BJ (cell line): ENCODE measurements at regions not wholly inside any gene's neighbourhood (a gene's known extent, or its start where the extent isn't known, plus 50 kb on each side); places are given as distances from the start of the nearest gene placed in this dataset.

Source experiments
- CTCF ChIA-PET: fragments of 350-600 bp; formaldehyde crosslinking; extraction: SDS; loops from one replicate; lab custom pipeline; 2021; ENCODE audit warnings: antibody characterized with exemption, inconsistent platforms; lab: Yijun Ruan, JAX
- POLR2A ChIA-PET: fragments of 300-600 bp; sonication (Branson Sonifier 250); formaldehyde crosslinking; extraction: SDS; loops from one replicate; lab custom pipeline; 2021; ENCODE audit warnings: antibody characterized with exemption; lab: Charles Lee
- DNase-seq: peaks from one replicate; pipeline ENCODE4 v3.0.0-alpha.2; 2011; ENCODE audit warnings: low read depth
- H3K27me3 ChIP-seq: 2 replicates; pipeline ENCODE4 v1.6.0; 2011; ENCODE audit warnings: low read length; ENCODE audit not compliant: control insufficient read depth, insufficient read depth
- H3K36me3 ChIP-seq: 2 replicates; pipeline ENCODE4 v1.5.1; 2011; ENCODE audit warnings: low read length; ENCODE audit not compliant: control insufficient read depth, insufficient read depth
- H3K4me3 ChIP-seq: 2 replicates; pipeline ENCODE4 v1.5.1; 2011; ENCODE audit warnings: low read depth, mild to moderate bottlenecking, control low read depth, low read length
- TF ChIP-seq, protein P1 (sequence below): IDR thresholded peaks from 2 replicates; pipeline ENCODE4 v1.5.1; 2011; ENCODE audit warnings: low read depth, mild to moderate bottlenecking, control low read depth, inconsistent platforms, low read length, moderate library complexity; ENCODE audit not compliant: insufficient read depth

DNA sequence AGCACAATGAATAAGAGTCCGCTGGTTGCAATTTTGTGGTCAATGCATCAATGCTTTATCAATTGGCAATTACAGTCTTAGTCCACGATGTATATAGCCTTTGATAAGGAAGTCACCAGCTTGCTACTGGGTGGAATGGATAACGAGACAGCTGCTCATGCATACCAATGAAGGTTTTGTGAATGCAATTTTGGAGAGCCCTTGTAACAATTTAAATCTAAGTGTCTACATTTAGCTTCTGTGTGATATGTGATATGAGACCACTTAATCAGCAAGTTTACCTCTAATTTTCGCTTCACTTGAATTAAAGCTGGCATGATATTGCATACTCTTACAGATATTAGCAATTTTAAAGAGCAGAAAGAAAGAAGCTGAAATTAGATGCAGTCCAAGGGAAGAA lies 543.9 kb downstream of the RNF144B start:
- ChIA-PET CTCF (no interaction called here), POLR2A (no interaction called here)
- no peak for DNase-seq
- TF ChIP-seq, protein P1, sequence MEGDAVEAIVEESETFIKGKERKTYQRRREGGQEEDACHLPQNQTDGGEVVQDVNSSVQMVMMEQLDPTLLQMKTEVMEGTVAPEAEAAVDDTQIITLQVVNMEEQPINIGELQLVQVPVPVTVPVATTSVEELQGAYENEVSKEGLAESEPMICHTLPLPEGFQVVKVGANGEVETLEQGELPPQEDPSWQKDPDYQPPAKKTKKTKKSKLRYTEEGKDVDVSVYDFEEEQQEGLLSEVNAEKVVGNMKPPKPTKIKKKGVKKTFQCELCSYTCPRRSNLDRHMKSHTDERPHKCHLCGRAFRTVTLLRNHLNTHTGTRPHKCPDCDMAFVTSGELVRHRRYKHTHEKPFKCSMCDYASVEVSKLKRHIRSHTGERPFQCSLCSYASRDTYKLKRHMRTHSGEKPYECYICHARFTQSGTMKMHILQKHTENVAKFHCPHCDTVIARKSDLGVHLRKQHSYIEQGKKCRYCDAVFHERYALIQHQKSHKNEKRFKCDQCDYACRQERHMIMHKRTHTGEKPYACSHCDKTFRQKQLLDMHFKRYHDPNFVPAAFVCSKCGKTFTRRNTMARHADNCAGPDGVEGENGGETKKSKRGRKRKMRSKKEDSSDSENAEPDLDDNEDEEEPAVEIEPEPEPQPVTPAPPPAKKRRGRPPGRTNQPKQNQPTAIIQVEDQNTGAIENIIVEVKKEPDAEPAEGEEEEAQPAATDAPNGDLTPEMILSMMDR: no peak
- no peak overlapping the region for H3K4me3 ChIP-seq
- H3K27me3 ChIP-seq: no peaks in the 10 kb centered on the region
- H3K36me3 ChIP-seq: no peaks in the 10 kb centered on the region

DNA sequence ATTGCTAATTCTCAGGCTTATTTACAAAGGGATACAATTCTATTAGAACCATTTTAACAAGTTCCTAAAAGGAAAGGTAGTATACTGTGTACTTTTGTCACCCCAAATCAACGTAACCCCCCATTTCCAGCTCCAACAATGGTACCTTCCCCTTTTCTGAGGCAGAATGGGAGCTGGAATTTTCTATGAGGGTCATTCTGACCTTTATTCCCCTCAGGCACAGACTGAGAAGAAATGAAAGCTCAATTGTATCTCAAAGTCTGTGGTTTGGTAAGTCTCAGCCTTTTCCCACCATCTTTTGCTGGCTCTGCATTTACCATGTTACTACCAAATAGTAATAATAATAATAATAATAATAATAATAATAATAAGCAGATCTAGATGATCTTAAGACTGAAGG lies 571.0 kb downstream of the RNF144B start:
- DNase-seq: no peak
- TF ChIP-seq, protein P1: no peak
- POLR2A ChIA-PET: no interaction called here
- Histone ChIP-seq H3K4me3 (no peak overlapping the region), H3K27me3 (no peaks in the 10 kb centered on the region), H3K36me3 (no peaks in the 10 kb centered on the region)
- CTCF ChIA-PET: interaction anchor here (0.6 to 0.9 kb wide), 2 partner anchors 39 to 57 kb away, joined by 3 read pairs; no protein-coding TSS in a partner anchor

GRCh38 chr6:18961566-18961965 lies 574.4 kb downstream of the RNF144B start:
- TF ChIP-seq, protein P1: no peak
- Histone ChIP-seq H3K4me3 (no peak overlapping the region), H3K27me3 (no peaks in the 10 kb centered on the region), H3K36me3 (no peaks in the 10 kb centered on the region)
- POLR2A ChIA-PET: no interaction called here
- CTCF ChIA-PET: no interaction called here
- DNase-seq: no peak

- CTCF ChIA-PET: no interaction called here
- no peak for DNase-seq
- Histone ChIP-seq H3K36me3 (no peaks in the 10 kb centered on the region), H3K27me3 (no peaks in the 10 kb centered on the region), H3K4me3 (no peak overlapping the region)
- TF ChIP-seq, protein P1: no peak
- POLR2A ChIA-PET: no interaction called here
These were observed 575.3 kb downstream of the RNF144B start for GRCh38 chr6:18962361-18962905.

GRCh38 chr6:18963439-18963838 lies 576.3 kb downstream of the RNF144B start:
- TF ChIP-seq, protein P1: no peak
- ChIA-PET CTCF (no interaction called here), POLR2A (no interaction called here)
- Histone ChIP-seq H3K4me3 (no peak overlapping the region), H3K36me3 (no peaks in the 10 kb centered on the region), H3K27me3 (no peaks in the 10 kb centered on the region)
- no peak for DNase-seq
